GM12878 (cell line): ENCODE measurements at regions not wholly inside any gene's neighbourhood (a gene's known extent, or its start where the extent isn't known, plus 50 kb on each side); places are given as distances from the start of the nearest gene placed in this dataset.

Experiments used
- ATAC-seq: fragments of 200-7000 bp; cut with Tn5 transposase; 3 replicates; pipeline ENCODE4 v1.9.1; 2020; ENCODE audit warnings: mild to moderate bottlenecking, moderate library complexity
- BruUV-seq: library from RNA; stranded (reverse); fragments of 400-500 nt; replicated peaks from 2 replicates; lab custom pipeline; 2021; lab: Mats Ljungman, UMichigan
- CTCF ChIA-PET: fragments of 300-600 bp; sonication (Branson Sonifier 250); formaldehyde crosslinking; extraction: SDS; loops from one replicate; lab custom pipeline; 2021; ENCODE audit warnings: inconsistent platforms; lab: Yijun Ruan, JAX
- POLR2A ChIA-PET: fragments of 350-600 bp; formaldehyde crosslinking; extraction: SDS; loops from one replicate; lab custom pipeline; 2021; ENCODE audit warnings: inconsistent platforms; lab: Charles Lee
- RAD21 ChIA-PET: fragments of 300-600 bp; sonication (Branson Sonifier 250); formaldehyde crosslinking; loops from one replicate; lab custom pipeline; 2023; ENCODE audit warnings: antibody characterized with exemption; ENCODE audit not compliant: unreplicated experiment; lab: Charles Lee
- SMC1A ChIA-PET: fragments of 300-600 bp; sonication (Branson Sonifier 250); formaldehyde crosslinking; loops from one replicate; lab custom pipeline; 2023; ENCODE audit not compliant: unreplicated experiment, uncharacterized antibody; lab: Charles Lee
- DNase-seq: peaks from one replicate; pipeline ENCODE4 v3.0.0-alpha.2; 2011; ENCODE audit warnings: low read depth, low spot score
- FAIRE-seq: peaks from 3 replicates; lab custom pipeline; 2011; peaks lifted over from hg19 to GRCh38; lab: Jason Lieb, UNC
- H2AFZ ChIP-seq: 2 replicates; pipeline ENCODE4 v1.6.0; 2011; ENCODE audit warnings: low read depth, low read length, control low read depth; ENCODE audit not compliant: control insufficient read depth
- H3K27ac ChIP-seq: 2 replicates; pipeline ENCODE4 v1.5.1; 2011; ENCODE audit warnings: control low read depth; ENCODE audit not compliant: control insufficient read depth, insufficient read depth
- H3K27me3 ChIP-seq, 2 experiments: replicated peaks in 1 of 2; 2 replicates each; pipeline versions ENCODE4 v1.6.0 to v1.6.1; 2011; ENCODE audit warnings: low read length in 1 of 2; ENCODE audit not compliant: control insufficient read depth in 2 of 2, insufficient read depth in 2 of 2
- H3K36me3 ChIP-seq, 2 experiments: 2 replicates each; pipeline ENCODE4 v1.5.1; 2011; ENCODE audit warnings: low read length in 1 of 2; ENCODE audit not compliant: control insufficient read depth in 2 of 2, insufficient read depth in 2 of 2
- H3K4me1 ChIP-seq: 2 replicates; pipeline ENCODE4 v1.6.1; 2011; ENCODE audit warnings: mild to moderate bottlenecking, low read length, moderate library complexity, mixed read lengths; ENCODE audit not compliant: control insufficient read depth, insufficient read depth
- H3K4me2 ChIP-seq: 2 replicates; pipeline ENCODE4 v1.6.0; 2011; ENCODE audit warnings: control low read depth; ENCODE audit not compliant: control insufficient read depth, insufficient read depth
- H3K4me3 ChIP-seq: fragments of 200-600 bp; sonication (generic); 2 replicates; pipeline ENCODE4 v1.5.1; 2016
- H3K79me2 ChIP-seq: 2 replicates; pipeline ENCODE4 v1.6.0; 2011; ENCODE audit warnings: low read length; ENCODE audit not compliant: control insufficient read depth, insufficient read depth
- H3K9ac ChIP-seq: 2 replicates; pipeline ENCODE4 v1.8.0; 2011; ENCODE audit warnings: low read length, control low read depth, mixed read lengths; ENCODE audit not compliant: control insufficient read depth, insufficient read depth
- H3K9me3 ChIP-seq: replicated peaks from 3 replicates; pipeline ENCODE4 v1.5.1; 2011; ENCODE audit warnings: mild to moderate bottlenecking, low read length; ENCODE audit not compliant: control insufficient read depth, insufficient read depth
- H4K20me1 ChIP-seq: 2 replicates; pipeline ENCODE4 v1.6.0; 2011; ENCODE audit not compliant: control insufficient read depth, insufficient read depth
- ASH2L ChIP-seq: fragments of 300-600, 200-600 bp; sonication (generic); IDR thresholded peaks from 2 replicates; pipeline ENCODE4 v1.6.1; 2017; ENCODE audit warnings: low read depth, mild to moderate bottlenecking, borderline replicate concordance
- BCLAF1 ChIP-seq: fragments of 450-650 bp; IDR thresholded peaks from 2 replicates; pipeline ENCODE4 v1.6.1; 2017; ENCODE audit warnings: antibody characterized with exemption, mild to moderate bottlenecking, moderate library complexity
- CHD4 ChIP-seq: fragments of 200-600 bp; sonication (generic); IDR thresholded peaks from 2 replicates; pipeline ENCODE4 v1.6.1; 2016; ENCODE audit warnings: mild to moderate bottlenecking
- E2F8 ChIP-seq: fragments of 450-650 bp; IDR thresholded peaks from 2 replicates; pipeline ENCODE4 v1.6.1; 2018; ENCODE audit warnings: mild to moderate bottlenecking, low read depth, moderate library complexity; ENCODE audit not compliant: partially characterized antibody
- EGR1 ChIP-seq, 2 experiments: IDR thresholded peaks; 1 replicate in 1 of 2; 2 replicates in 1 of 2; pipeline ENCODE4 v1.6.1; 2011 to 2012; ENCODE audit warnings: low read depth in 2 of 2, low read length in 2 of 2, borderline replicate concordance in 1 of 2, mild to moderate bottlenecking in 1 of 2, moderate library complexity in 1 of 2
- EZH2 ChIP-seq: IDR thresholded peaks from 2 replicates; pipeline ENCODE4 v1.6.1; 2012; ENCODE audit warnings: low read depth, mild to moderate bottlenecking, control low read depth, inconsistent platforms, low read length, borderline replicate concordance; ENCODE audit not compliant: control insufficient read depth
- FOS ChIP-seq: IDR thresholded peaks from 3 replicates; pipeline ENCODE4 v1.6.1; 2011; ENCODE audit warnings: borderline replicate concordance; ENCODE audit not compliant: insufficient read length; ENCODE audit errors: extremely low read depth
- HDGF ChIP-seq: fragments of 450-650 bp; IDR thresholded peaks from 2 replicates; pipeline ENCODE4 v1.6.1; 2016; ENCODE audit warnings: antibody characterized with exemption
- IRF5 ChIP-seq: fragments of 450-650 bp; IDR thresholded peaks from 2 replicates; pipeline ENCODE4 v1.6.1; 2017; ENCODE audit warnings: borderline replicate concordance
- MTA2 ChIP-seq: fragments of 450-650 bp; IDR thresholded peaks from 2 replicates; pipeline ENCODE4 v1.6.1; 2016; ENCODE audit warnings: low read depth, mild to moderate bottlenecking, moderate library complexity
- MYB ChIP-seq: fragments of 150-350 bp; IDR thresholded peaks from 2 replicates; pipeline ENCODE4 v1.6.1; 2014; ENCODE audit warnings: mild to moderate bottlenecking, low read depth, low read length, borderline replicate concordance
- NFYB ChIP-seq: IDR thresholded peaks from 2 replicates; pipeline ENCODE4 v1.6.1; 2011; ENCODE audit warnings: low read depth, mild to moderate bottlenecking, low read length, improper control_type of control experiment, moderate library complexity; ENCODE audit not compliant: insufficient read depth
- PAX5 ChIP-seq: IDR thresholded peaks from 2 replicates; pipeline ENCODE4 v1.6.1; 2011; ENCODE audit warnings: low read depth, low read length, borderline replicate concordance
- POLR2AphosphoS2 ChIP-seq: IDR thresholded peaks from 2 replicates; pipeline ENCODE4 v1.6.1; 2011; ENCODE audit warnings: low read depth, mild to moderate bottlenecking, low read length, improper control_type of control experiment, moderate library complexity
- RAD21 ChIP-seq: IDR thresholded peaks from 2 replicates; pipeline ENCODE4 v1.6.1; 2011; ENCODE audit warnings: mild to moderate bottlenecking, low read depth, low read length, moderate library complexity; ENCODE audit not compliant: insufficient read depth
- RCOR1 ChIP-seq: conservative IDR thresholded peaks from 2 replicates; pipeline ENCODE4 v1.6.1; 2012; ENCODE audit warnings: low read depth, low read length, improper control_type of control experiment
- SMC3 ChIP-seq: IDR thresholded peaks from 2 replicates; pipeline ENCODE4 v1.6.1; 2011; ENCODE audit warnings: low read length, improper control_type of control experiment, borderline replicate concordance
- WRNIP1 ChIP-seq: IDR thresholded peaks from 2 replicates; pipeline ENCODE4 v1.6.1; 2011; ENCODE audit warnings: low read depth, low read length, improper control_type of control experiment, borderline replicate concordance
- WGBS: methylation state at CpG from one replicate; pipeline ENCODE4 v1.1.6; 2016; ENCODE audit warnings: low lambda C conversion rate; ENCODE audit not compliant: insufficient replicate concordance, insufficient coverage; ENCODE audit errors: missing lambda C conversion rate; 5-methylcytosine and 5-hydroxymethylcytosine counted together
- in situ Hi-C: fragments of 300-500 bp; cut with MboI; formaldehyde crosslinking; loops from 9 replicates; pipeline ENCODE4 v1.14.3; 2018; ENCODE audit warnings: mixed read lengths
- intact Hi-C: fragments of 100-400 bp; cut with micrococcal nuclease; formaldehyde crosslinking; loops from one replicate; pipeline ENCODE4 v1.14.2; 2022; ENCODE audit not compliant: unreplicated experiment

GRCh38 chr1:181314010-181314409 lies 169.3 kb upstream of the CACNA1E start (continued):
- TF ChIP-seq E2F8 (no peak), FOS (no peak), ASH2L (no peak), HDGF (no peak), EGR1 (IDR thresholded peaks at IDR 0.05; ENCODE audit: borderline replicate concordance in 1 of 2, low read depth in 2 of 2, low read length in 2 of 2) (no peak), RCOR1 (no peak), RAD21 (no peak), MTA2 (no peak), IRF5 (no peak)
- TF ChIP-seq, all 136 proteins: peak for 0

GRCh38 chr1:181314959-181315358 lies 168.4 kb upstream of the CACNA1E start:
- Histone ChIP-seq H3K9ac (no peak overlapping the region), H3K27me3 (peaks cover 8 to 20% of the 10 kb centered on the region in 2 experiments), H3K79me2 (no peaks in the 10 kb centered on the region), H4K20me1 (no peaks in the 10 kb centered on the region), H3K27ac (no peak overlapping the region), H3K4me2 (no peak overlapping the region), H3K4me3 (no peak overlapping the region), H3K9me3 (no peaks in the 10 kb centered on the region), H2AFZ (no peak overlapping the region), H3K36me3 (no peaks in the 10 kb centered on the region), H3K4me1 (no peaks in the 10 kb centered on the region)
- in situ Hi-C loops, result no loop called here
- ATAC-seq, result no peak; the same call in 2 of the 3 replicates
- ChIA-PET POLR2A (no interaction called here), CTCF (interaction anchor here (1.1 kb wide), 2 partner anchors 122 to 152 kb away, joined by 3 to 6 read pairs; no protein-coding TSS in a partner anchor), RAD21 (no interaction called here), SMC1A (interaction anchor here (0.6 to 1.8 kb wide), 2 partner anchors 18 to 1789 kb away, joined by 3 read pairs; no protein-coding TSS in a partner anchor)
- BruUV-seq, result no TSS peak
- WGBS, result 33% methylated on average over 6 of the region's 6 CpGs
- DNase-seq, result no peak
- intact Hi-C loops, result loop anchor here (5.0 kb wide), 1 partner anchor 107 kb away; no protein-coding TSS in a partner anchor
- FAIRE-seq, result no peak
- TF ChIP-seq NFYB (no peak), CHD4 (no peak), POLR2AphosphoS2 (no peak), SMC3 (no peak), WRNIP1 (no peak), MYB (no peak), PAX5 (no peak), BCLAF1 (no peak), EZH2 (no peak)
